OCI-LY7 (cell line): ENCODE measurements at regions not wholly inside any gene's neighbourhood (a gene's known extent, or its start where the extent isn't known, plus 50 kb on each side); places are given as distances from the start of the nearest gene placed in this dataset.

ENCODE experiments used
- EZH2phosphoT487 ChIP-seq: fragments of 200-600 bp; sonication (generic); IDR thresholded peaks from 2 replicates; pipeline ENCODE4 v1.6.1; 2018; ENCODE audit warnings: low read depth, borderline replicate concordance, mild to moderate bottlenecking, mixed run types, antibody characterized with exemption, low read length, moderate library complexity, mixed read lengths
- TF ChIP-seq, protein P1 (sequence below): fragments of 200-600 bp; sonication (generic); conservative IDR thresholded peaks from 2 replicates; pipeline ENCODE4 v1.5.1; 2014; ENCODE audit warnings: mild to moderate bottlenecking, antibody characterized with exemption, low read length, moderate library complexity, mixed read lengths

- TF ChIP-seq, protein P1, sequence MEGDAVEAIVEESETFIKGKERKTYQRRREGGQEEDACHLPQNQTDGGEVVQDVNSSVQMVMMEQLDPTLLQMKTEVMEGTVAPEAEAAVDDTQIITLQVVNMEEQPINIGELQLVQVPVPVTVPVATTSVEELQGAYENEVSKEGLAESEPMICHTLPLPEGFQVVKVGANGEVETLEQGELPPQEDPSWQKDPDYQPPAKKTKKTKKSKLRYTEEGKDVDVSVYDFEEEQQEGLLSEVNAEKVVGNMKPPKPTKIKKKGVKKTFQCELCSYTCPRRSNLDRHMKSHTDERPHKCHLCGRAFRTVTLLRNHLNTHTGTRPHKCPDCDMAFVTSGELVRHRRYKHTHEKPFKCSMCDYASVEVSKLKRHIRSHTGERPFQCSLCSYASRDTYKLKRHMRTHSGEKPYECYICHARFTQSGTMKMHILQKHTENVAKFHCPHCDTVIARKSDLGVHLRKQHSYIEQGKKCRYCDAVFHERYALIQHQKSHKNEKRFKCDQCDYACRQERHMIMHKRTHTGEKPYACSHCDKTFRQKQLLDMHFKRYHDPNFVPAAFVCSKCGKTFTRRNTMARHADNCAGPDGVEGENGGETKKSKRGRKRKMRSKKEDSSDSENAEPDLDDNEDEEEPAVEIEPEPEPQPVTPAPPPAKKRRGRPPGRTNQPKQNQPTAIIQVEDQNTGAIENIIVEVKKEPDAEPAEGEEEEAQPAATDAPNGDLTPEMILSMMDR: no peak
- TF ChIP-seq EZH2phosphoT487: no peak
Observed at GRCh38 chr1:199132006-199132405, 493.2 kb downstream of the PTPRC start.
